OCI-LY3 (cell line): ENCODE measurements at regions not wholly inside any gene's neighbourhood (a gene's known extent, or its start where the extent isn't known, plus 50 kb on each side); places are given as distances from the start of the nearest gene placed in this dataset.
"Not testable (repeated sequence)": the region's sequence is repeated elsewhere in the genome, so short reads cannot be mapped to it uniquely, and the experiment has no call there.

Source experiments
- H2AFZ ChIP-seq: fragments of 200-600, 300-600 bp; shearing (Covaris generic); 2 replicates; pipeline ENCODE4 v1.6.0; 2014; ENCODE audit warnings: antibody characterized with exemption, low read depth, low read length
- H3K27ac ChIP-seq: fragments of 200-600, 300-600 bp; sonication (generic); 2 replicates; pipeline ENCODE4 v1.5.1; 2014; ENCODE audit warnings: mild to moderate bottlenecking, low read length, moderate library complexity, mixed read lengths
- H3K27me3 ChIP-seq: fragments of 200-600, 300-600 bp; sonication (generic); 2 replicates; pipeline ENCODE4 v1.6.1; 2014; ENCODE audit warnings: low read depth, low read length, mixed read lengths
- H3K36me3 ChIP-seq: fragments of 200-600, 300-600 bp; sonication (generic); replicated peaks from 2 replicates; pipeline ENCODE3; 2014; ENCODE audit warnings: low read depth, low read length, mixed read lengths
- H3K4me1 ChIP-seq: fragments of 300-600, 200-600 bp; sonication (generic); 2 replicates; pipeline ENCODE4 v1.6.1; 2014; ENCODE audit warnings: low read length, mixed read lengths
- H3K4me2 ChIP-seq: fragments of 200-600, 300-600 bp; sonication (generic); 2 replicates; pipeline ENCODE4 v1.6.1; 2014; ENCODE audit warnings: low read length, mixed read lengths
- H3K4me3 ChIP-seq: fragments of 300-600, 200-600 bp; sonication (generic); 2 replicates; pipeline ENCODE4 v1.5.1; 2014; ENCODE audit warnings: antibody characterized with exemption, mild to moderate bottlenecking, low read length, moderate library complexity
- H3K79me2 ChIP-seq: fragments of 300-600, 200-600 bp; shearing (Covaris generic); 2 replicates; pipeline ENCODE4 v1.6.1; 2014; ENCODE audit warnings: mild to moderate bottlenecking, low read length, mixed read lengths
- H3K9ac ChIP-seq: fragments of 300-600, 200-600 bp; shearing (Covaris generic); 2 replicates; pipeline ENCODE4 v1.6.0; 2014; ENCODE audit warnings: mild to moderate bottlenecking, low read length, moderate library complexity
- H3K9me3 ChIP-seq: fragments of 200-600, 300-600 bp; shearing (Covaris generic); 2 replicates; pipeline ENCODE4 v1.6.1; 2014; ENCODE audit warnings: low read length, mixed read lengths; ENCODE audit not compliant: insufficient read depth
- H4K20me1 ChIP-seq: fragments of 200-600, 300-600 bp; sonication (generic); 2 replicates; pipeline ENCODE4 v1.6.1; 2016; ENCODE audit warnings: low read length, mixed read lengths; ENCODE audit not compliant: insufficient read depth
- EZH2phosphoT487 ChIP-seq: fragments of 200-600 bp; shearing (Covaris generic); IDR thresholded peaks from 2 replicates; pipeline ENCODE4 v1.6.1; 2018; ENCODE audit warnings: antibody characterized with exemption, mixed run types, low read depth
- TF ChIP-seq, protein P1 (sequence below): fragments of 200-600, 300-600 bp; sonication (generic); IDR thresholded peaks from 2 replicates; pipeline ENCODE4 v1.5.1; 2014; ENCODE audit warnings: antibody characterized with exemption, low read length, low read depth

DNA sequence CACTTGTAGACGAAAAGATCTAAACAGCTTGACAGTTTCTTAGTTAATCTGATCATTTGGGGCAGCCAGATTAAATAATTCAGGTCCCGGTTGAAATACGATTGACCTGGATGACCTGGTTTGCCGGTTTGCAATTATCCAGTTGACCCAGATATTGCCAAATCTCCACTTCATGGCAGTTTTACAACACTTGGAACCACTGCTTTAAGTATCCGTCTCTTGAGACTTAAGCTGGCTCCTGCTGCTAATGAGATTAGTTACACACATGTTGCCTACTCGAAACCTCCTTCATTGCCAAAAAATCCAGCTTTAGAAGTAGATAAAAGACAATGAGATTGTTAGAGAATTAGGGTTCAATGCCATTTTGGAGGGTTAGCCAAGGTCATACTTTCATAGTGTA is 136.2 kb upstream of the HAPLN1 start:
- H3K9me3 ChIP-seq: no peaks in the 10 kb centered on the region
- no peaks in the 10 kb centered on the region for H3K27me3 ChIP-seq
- H3K4me1 ChIP-seq: no peaks in the 10 kb centered on the region
- no peak for TF ChIP-seq EZH2phosphoT487
- H3K4me3 ChIP-seq: no peak overlapping the region
- no peaks in the 10 kb centered on the region for H3K79me2 ChIP-seq
- H3K9ac ChIP-seq: no peak overlapping the region
- no peaks in the 10 kb centered on the region for H3K36me3 ChIP-seq
- H2AFZ ChIP-seq: no peak overlapping the region
- no peak overlapping the region for H3K27ac ChIP-seq
- H4K20me1 ChIP-seq: no peaks in the 10 kb centered on the region
- H3K4me2 ChIP-seq: no peak overlapping the region

DNA sequence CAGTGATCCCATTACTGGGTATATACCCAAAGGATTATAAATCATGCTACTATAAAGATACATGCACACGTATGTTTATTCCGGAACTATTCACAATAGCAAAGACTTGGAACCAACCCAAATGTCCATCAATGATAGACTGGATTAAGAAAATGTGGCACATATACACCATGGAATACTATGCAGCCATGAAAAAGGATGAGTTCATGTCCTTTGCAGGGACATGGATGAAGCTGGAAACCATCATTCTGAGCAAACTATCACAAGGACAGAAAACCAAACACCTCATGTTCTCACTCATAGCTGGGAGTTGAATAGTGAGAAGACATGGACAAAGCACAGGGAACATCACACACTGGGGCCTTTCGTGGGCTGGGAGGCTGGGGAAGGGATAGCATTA is 129.8 kb upstream of the HAPLN1 start:
- not testable (repeated sequence) for H3K4me2 ChIP-seq, H3K4me3 ChIP-seq, H3K27ac ChIP-seq, H3K4me1 ChIP-seq, H3K36me3 ChIP-seq, H3K9ac ChIP-seq, H3K79me2 ChIP-seq, H4K20me1 ChIP-seq, H3K9me3 ChIP-seq, H3K27me3 ChIP-seq, H2AFZ ChIP-seq

DNA sequence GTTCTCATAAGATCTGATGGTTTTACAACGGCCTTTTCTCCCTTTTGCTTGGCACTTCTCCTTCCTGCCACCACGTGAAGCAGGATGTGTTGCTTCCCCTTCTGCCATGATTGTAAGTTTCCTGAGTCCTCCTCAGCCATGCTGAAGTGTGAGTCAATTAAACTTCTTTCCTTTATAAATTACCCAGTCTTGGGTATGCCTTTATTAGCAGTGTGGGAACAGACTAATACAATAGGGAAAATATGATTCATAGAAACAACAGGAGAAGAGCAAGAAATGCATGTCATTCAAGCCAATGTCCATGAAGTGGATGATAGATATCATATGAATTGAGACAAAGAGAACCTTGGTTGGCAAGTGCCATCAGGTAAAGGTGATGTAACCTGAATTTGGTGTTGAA is 128.3 kb upstream of the HAPLN1 start:
- H4K20me1 ChIP-seq: no peaks in the 10 kb centered on the region
- peaks cover 7% of the 10 kb centered on the region; the same call in 1 of the 2 replicates for H3K4me1 ChIP-seq
- no peaks in the 10 kb centered on the region for H3K36me3 ChIP-seq
- no peaks in the 10 kb centered on the region for H3K27me3 ChIP-seq
- no peaks in the 10 kb centered on the region for H3K9me3 ChIP-seq
- H3K9ac ChIP-seq: no peak overlapping the region
- no peaks in the 10 kb centered on the region for H3K79me2 ChIP-seq
- H3K4me2 ChIP-seq: no peak overlapping the region
- no peak overlapping the region for H2AFZ ChIP-seq
- TF ChIP-seq, protein P1, sequence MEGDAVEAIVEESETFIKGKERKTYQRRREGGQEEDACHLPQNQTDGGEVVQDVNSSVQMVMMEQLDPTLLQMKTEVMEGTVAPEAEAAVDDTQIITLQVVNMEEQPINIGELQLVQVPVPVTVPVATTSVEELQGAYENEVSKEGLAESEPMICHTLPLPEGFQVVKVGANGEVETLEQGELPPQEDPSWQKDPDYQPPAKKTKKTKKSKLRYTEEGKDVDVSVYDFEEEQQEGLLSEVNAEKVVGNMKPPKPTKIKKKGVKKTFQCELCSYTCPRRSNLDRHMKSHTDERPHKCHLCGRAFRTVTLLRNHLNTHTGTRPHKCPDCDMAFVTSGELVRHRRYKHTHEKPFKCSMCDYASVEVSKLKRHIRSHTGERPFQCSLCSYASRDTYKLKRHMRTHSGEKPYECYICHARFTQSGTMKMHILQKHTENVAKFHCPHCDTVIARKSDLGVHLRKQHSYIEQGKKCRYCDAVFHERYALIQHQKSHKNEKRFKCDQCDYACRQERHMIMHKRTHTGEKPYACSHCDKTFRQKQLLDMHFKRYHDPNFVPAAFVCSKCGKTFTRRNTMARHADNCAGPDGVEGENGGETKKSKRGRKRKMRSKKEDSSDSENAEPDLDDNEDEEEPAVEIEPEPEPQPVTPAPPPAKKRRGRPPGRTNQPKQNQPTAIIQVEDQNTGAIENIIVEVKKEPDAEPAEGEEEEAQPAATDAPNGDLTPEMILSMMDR: no peak
- no peak for TF ChIP-seq EZH2phosphoT487
- H3K4me3 ChIP-seq: no peak overlapping the region
- no peak overlapping the region for H3K27ac ChIP-seq

DNA sequence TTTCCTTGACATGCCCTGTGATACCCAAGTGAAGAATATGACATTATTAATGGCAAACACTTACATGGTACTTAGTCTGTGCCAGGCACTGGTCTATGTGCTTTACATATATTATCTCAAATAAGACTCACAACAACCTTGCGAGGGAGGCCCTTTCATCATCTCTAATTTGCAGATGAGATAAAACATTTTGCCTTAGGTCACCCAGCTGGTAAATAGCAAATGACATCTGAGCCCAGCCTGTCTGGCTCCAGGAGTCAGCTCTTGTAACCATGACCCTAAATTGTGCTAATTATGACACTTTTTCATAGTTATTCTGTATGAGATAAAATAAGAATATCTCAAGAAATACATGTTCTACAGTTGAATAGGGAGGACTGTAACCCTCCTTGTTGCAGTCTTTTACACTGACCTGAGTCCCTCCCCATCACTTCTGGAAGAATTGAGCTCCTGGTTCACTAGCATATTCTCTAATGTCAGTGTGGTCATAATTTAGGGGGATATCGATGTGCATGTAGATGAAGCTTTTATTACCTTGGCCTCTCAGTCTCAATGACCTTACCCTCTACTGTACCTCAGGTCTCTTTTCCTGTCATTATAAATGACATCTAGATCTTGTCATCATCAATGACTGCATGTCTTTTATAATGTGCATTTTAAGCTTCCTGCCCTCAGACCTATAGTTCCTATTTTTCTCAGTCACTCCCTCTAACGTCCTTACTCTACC is 126.1 kb upstream of the HAPLN1 start:
- H4K20me1 ChIP-seq: no peaks in the 10 kb centered on the region

DNA sequence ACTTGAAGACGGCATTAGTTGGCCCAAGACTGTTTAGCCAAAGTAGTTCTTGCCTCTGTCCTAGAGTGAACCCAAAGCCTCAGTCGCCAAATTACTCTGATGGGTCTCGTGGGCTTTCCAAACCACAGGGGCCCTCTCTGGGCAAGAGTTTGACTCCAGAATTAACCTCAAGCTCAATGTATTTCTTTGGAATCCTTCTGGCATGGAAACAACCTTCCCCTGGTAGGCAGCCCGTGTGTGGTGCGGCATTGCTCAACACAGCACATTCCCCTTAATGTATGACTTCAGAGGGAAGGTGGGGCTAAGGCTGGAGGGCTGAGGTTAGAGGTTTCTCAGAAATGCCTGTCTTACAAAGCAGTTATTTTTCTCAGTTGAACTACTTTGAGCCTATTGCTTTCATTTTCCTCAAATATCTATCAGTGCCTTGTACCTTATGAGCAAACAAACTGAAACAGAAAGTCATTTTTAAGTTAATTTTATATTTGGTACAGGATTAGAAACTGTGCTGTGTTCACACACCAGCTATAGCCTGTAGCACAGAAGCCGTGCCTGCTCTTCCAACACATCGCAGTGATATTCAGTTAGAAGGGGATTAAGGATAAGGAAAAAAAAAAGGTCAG is 123.9 kb upstream of the HAPLN1 start:
- Histone ChIP-seq H3K27ac (no peak overlapping the region), H2AFZ (peak overlapping the region; percentile 93), H3K4me3 (peak overlapping the region; percentile 33; the same call in 1 of the 2 replicates), H3K4me1 (peaks cover 7% of the 10 kb centered on the region; the same call in 1 of the 2 replicates), H3K79me2 (no peaks in the 10 kb centered on the region), H3K27me3 (no peaks in the 10 kb centered on the region), H3K9me3 (no peaks in the 10 kb centered on the region), H3K4me2 (peak overlapping the region; percentile 54), H3K36me3 (no peaks in the 10 kb centered on the region), H3K9ac (no peak overlapping the region), H4K20me1 (no peaks in the 10 kb centered on the region)
- TF ChIP-seq, protein P1: no peak
- TF ChIP-seq EZH2phosphoT487: no peak

More for the DNA sequence above, 126.1 kb upstream of the HAPLN1 start:
- H3K27me3 ChIP-seq: no peaks in the 10 kb centered on the region
- no peak for TF ChIP-seq EZH2phosphoT487
- TF ChIP-seq, protein P1: no peak
- H3K4me2 ChIP-seq: no peak overlapping the region
- no peak overlapping the region for H3K4me3 ChIP-seq
- no peak overlapping the region for H3K9ac ChIP-seq
- no peak overlapping the region for H2AFZ ChIP-seq
- H3K79me2 ChIP-seq: no peaks in the 10 kb centered on the region
- no peak overlapping the region for H3K27ac ChIP-seq
- H3K9me3 ChIP-seq: no peaks in the 10 kb centered on the region
- H3K4me1 ChIP-seq: peaks cover 7% of the 10 kb centered on the region; the same call in 1 of the 2 replicates
- no peaks in the 10 kb centered on the region for H3K36me3 ChIP-seq
